ENCODE measurements at regions not wholly inside any gene's neighbourhood (a gene's known extent, or its start where the extent isn't known, plus 50 kb on each side); places are given as distances from the start of the nearest gene placed in this dataset.

DNA sequence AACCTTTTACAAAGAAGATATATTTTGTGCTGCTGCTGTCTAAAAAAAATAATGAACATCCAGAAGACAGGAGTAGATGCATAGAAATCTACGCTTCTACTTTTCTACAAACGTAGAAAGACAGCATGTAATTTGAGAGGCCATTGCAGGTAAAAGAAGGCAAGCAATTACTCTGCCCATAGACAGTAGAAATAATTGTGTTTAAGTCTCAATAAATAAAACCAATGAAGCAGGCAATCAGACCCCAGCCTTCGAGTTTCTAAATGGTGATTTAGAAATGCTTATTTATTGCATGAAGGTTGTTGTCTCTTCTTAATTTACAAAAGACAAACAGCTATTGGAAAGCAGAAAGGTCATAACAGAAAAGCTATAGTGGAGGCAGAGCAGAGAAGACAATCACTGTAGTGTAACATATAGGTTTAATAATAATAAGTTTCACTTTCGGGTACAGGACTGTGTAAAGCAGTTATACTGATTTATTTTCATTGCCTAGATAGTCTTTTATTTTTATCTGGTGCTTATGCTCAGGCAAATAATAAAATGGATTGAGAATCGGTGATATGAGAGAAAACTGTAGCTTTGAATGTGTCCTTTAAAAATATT, 123.0 kb upstream of the TACR3 start:
- TF ChIP-seq POLR2AphosphoS5 (IDR thresholded peaks at IDR 0.05; ENCODE audit: low read depth, low read length), result no peak
- TF ChIP-seq POLR2A (IDR thresholded peaks at IDR 0.05; ENCODE audit: low read depth, low read length), result no peak
- no peak for TF ChIP-seq TAF1 (IDR thresholded peaks at IDR 0.05; ENCODE audit: borderline replicate concordance, low read depth, low read length)

Measured in GM12892 (cell line).